Right renal pelvis (tissue), 4 donors: ENCODE measurements at regions not wholly inside any gene's neighbourhood (a gene's known extent, or its start where the extent isn't known, plus 50 kb on each side); places are given as distances from the start of the nearest gene placed in this dataset.

Experiments
- DNase-seq, 4 donors: peaks; one replicate each; pipeline ENCODE4 v3.0.0-alpha.2; 2013; ENCODE audit warnings: low read depth in 4 of 4, low spot score in 3 of 4, missing footprints in 1 of 4

GRCh38 chr13:47206111-47206510, 309.3 kb upstream of the HTR2A start:
- DNase-seq: no peak

- DNase-seq: no peak
Measured at GRCh38 chr13:47190696-47191305, 293.9 kb upstream of the HTR2A start.

- DNase-seq: no peak
Measured at GRCh38 chr13:47188802-47189201, 291.9 kb upstream of the HTR2A start.

GRCh38 chr13:47186471-47186870, 289.6 kb upstream of the HTR2A start:
- DNase-seq: no peak

- DNase-seq: no peak
Measured at GRCh38 chr13:47184321-47184720, 287.5 kb upstream of the HTR2A start.

- no peak for DNase-seq
Measured at GRCh38 chr13:47179321-47179720, 282.5 kb upstream of the HTR2A start.

GRCh38 chr13:47178090-47178950, 281.5 kb upstream of the HTR2A start:
- DNase-seq: no peak

GRCh38 chr13:47175172-47175866, 278.5 kb upstream of the HTR2A start:
- DNase-seq: no peak

GRCh38 chr13:47170971-47171370, 274.1 kb upstream of the HTR2A start:
- no peak for DNase-seq

- DNase-seq: no peak
Measured at GRCh38 chr13:47168618-47169017, 271.8 kb upstream of the HTR2A start.

- DNase-seq: no peak
Measured at GRCh38 chr13:47168066-47168465, 271.2 kb upstream of the HTR2A start.

GRCh38 chr13:47166336-47166735, 269.5 kb upstream of the HTR2A start:
- DNase-seq: peak in 1 of 4 donors; percentile 33

- DNase-seq: no peak
Measured at GRCh38 chr13:47159853-47160550, 263.1 kb upstream of the HTR2A start.

- no peak for DNase-seq
Measured at GRCh38 chr13:47158593-47158992, 261.7 kb upstream of the HTR2A start.

GRCh38 chr13:47148543-47148942, 251.7 kb upstream of the HTR2A start:
- no peak for DNase-seq

GRCh38 chr13:47147812-47148119, 250.9 kb upstream of the HTR2A start:
- DNase-seq: no peak

GRCh38 chr13:47146991-47147811, 250.3 kb upstream of the HTR2A start:
- no peak for DNase-seq

GRCh38 chr13:47146136-47146535, 249.3 kb upstream of the HTR2A start:
- no peak for DNase-seq

- no peak for DNase-seq
Measured at GRCh38 chr13:47144782-47145181, 247.9 kb upstream of the HTR2A start.

GRCh38 chr13:47142105-47142504, 245.3 kb upstream of the HTR2A start:
- DNase-seq: no peak
